IMR-90 (cell line): ENCODE measurements at regions not wholly inside any gene's neighbourhood (a gene's known extent, or its start where the extent isn't known, plus 50 kb on each side); places are given as distances from the start of the nearest gene placed in this dataset.
A peak's percentile ranks its signal among the peaks of the same experiment; 100 is the strongest.

Experiments
- ATAC-seq: fragments of 200-7000 bp; cut with Tn5 transposase; 2 replicates; pipeline ENCODE4 v1.9.1; 2020; ENCODE audit warnings: low read depth, mild to moderate bottlenecking, moderate library complexity
- BruUV-seq: library from RNA; stranded (reverse); fragments of 400-500 nt; replicated peaks from 2 replicates; lab custom pipeline; 2021; lab: Mats Ljungman, UMichigan
- CTCF ChIA-PET: fragments of 300-600 bp; formaldehyde crosslinking; extraction: SDS; loops from one replicate; lab custom pipeline; 2021; ENCODE audit warnings: antibody characterized with exemption; lab: Yijun Ruan, JAX
- POLR2A ChIA-PET: fragments of 300-600 bp; sonication (Branson Sonifier 250); formaldehyde crosslinking; loops from one replicate; lab custom pipeline; 2022; ENCODE audit warnings: antibody characterized with exemption; ENCODE audit not compliant: unreplicated experiment; lab: Charles Lee
- DNase-seq: peaks from one replicate; pipeline ENCODE4 v3.0.0; 2013
- H2AFZ ChIP-seq: replicated peaks from 2 replicates; pipeline ENCODE3; 2013; ENCODE audit warnings: low read length, mild to moderate bottlenecking; ENCODE audit not compliant: poor library complexity
- H2AK5ac ChIP-seq: 2 replicates; pipeline ENCODE4 v1.6.1; 2013; ENCODE audit warnings: low read depth, low read length, inconsistent platforms
- H2AK9ac ChIP-seq: replicated peaks from 2 replicates; pipeline ENCODE3; 2013; ENCODE audit warnings: mild to moderate bottlenecking, low read depth, low read length, moderate library complexity; ENCODE audit not compliant: poor library complexity
- H2BK120ac ChIP-seq: 2 replicates; pipeline ENCODE4 v1.6.1; 2013; ENCODE audit warnings: low read depth, low read length, inconsistent platforms
- H2BK15ac ChIP-seq: 3 replicates; pipeline ENCODE4 v1.6.1; 2013; ENCODE audit warnings: low read depth, low read length, inconsistent platforms
- H2BK20ac ChIP-seq: 2 replicates; pipeline ENCODE4 v1.6.1; 2013; ENCODE audit warnings: low read depth, mild to moderate bottlenecking, inconsistent platforms, low read length, moderate library complexity
- H2BK5ac ChIP-seq: 2 replicates; pipeline ENCODE4 v1.6.1; 2013; ENCODE audit warnings: mild to moderate bottlenecking, low read depth, low read length, inconsistent platforms; ENCODE audit not compliant: poor library complexity, severe bottlenecking
- H3K14ac ChIP-seq: replicated peaks from 2 replicates; pipeline ENCODE4 v1.6.1; 2013; ENCODE audit warnings: low read depth, low read length, inconsistent platforms
- H3K18ac ChIP-seq: 2 replicates; pipeline ENCODE4 v1.6.1; 2013; ENCODE audit warnings: low read depth, low read length, control low read depth
- H3K23ac ChIP-seq: 2 replicates; pipeline ENCODE4 v1.6.1; 2013; ENCODE audit warnings: low read depth, low read length, inconsistent platforms
- H3K27ac ChIP-seq: 2 replicates; pipeline ENCODE4 v1.5.1; 2013; ENCODE audit warnings: mild to moderate bottlenecking, control low read depth, low read length; ENCODE audit not compliant: insufficient read depth
- H3K27me3 ChIP-seq: 2 replicates; pipeline ENCODE4 v1.6.1; 2013; ENCODE audit warnings: low read length; ENCODE audit not compliant: control insufficient read depth, insufficient read depth
- H3K36me3 ChIP-seq: 2 replicates; pipeline ENCODE4 v1.6.1; 2013; ENCODE audit warnings: low read length, mixed read lengths; ENCODE audit not compliant: control insufficient read depth, insufficient read depth
- H3K4ac ChIP-seq: 2 replicates; pipeline ENCODE4 v1.6.1; 2013; ENCODE audit warnings: low read depth, low read length, inconsistent platforms
- H3K4me1 ChIP-seq: 2 replicates; pipeline ENCODE4 v1.6.1; 2013; ENCODE audit warnings: low read length, mixed read lengths; ENCODE audit not compliant: control insufficient read depth, insufficient read depth
- H3K4me2 ChIP-seq: 2 replicates; pipeline ENCODE4 v1.6.1; 2013; ENCODE audit warnings: low read depth, mild to moderate bottlenecking, control low read depth, low read length, moderate library complexity
- H3K4me3 ChIP-seq: 2 replicates; pipeline ENCODE4 v1.5.1; 2013; ENCODE audit warnings: low read depth, mild to moderate bottlenecking, control low read depth, low read length, moderate library complexity; ENCODE audit not compliant: insufficient read depth
- H3K56ac ChIP-seq: 2 replicates; pipeline ENCODE4 v1.6.1; 2013; ENCODE audit warnings: low read length, inconsistent platforms; ENCODE audit not compliant: insufficient read depth; ENCODE audit errors: extremely low read depth
- H3K79me1 ChIP-seq, 2 experiments: 2 replicates each; pipeline ENCODE4 v1.6.1; 2013; ENCODE audit warnings: low read length in 2 of 2, inconsistent platforms in 1 of 2, low read depth in 1 of 2
- H3K9ac ChIP-seq: 2 replicates; pipeline ENCODE4 v1.6.1; 2013; ENCODE audit warnings: low read depth, low read length, control low read depth
- H3K9me1 ChIP-seq: 2 replicates; pipeline ENCODE4 v1.6.1; 2013; ENCODE audit warnings: low read length, inconsistent platforms; ENCODE audit not compliant: insufficient read depth
- H3K9me3 ChIP-seq: 2 replicates; pipeline ENCODE4 v1.6.1; 2013; ENCODE audit warnings: low read length; ENCODE audit not compliant: control insufficient read depth, insufficient read depth
- H4K20me1 ChIP-seq: 2 replicates; pipeline ENCODE4 v1.6.1; 2013; ENCODE audit warnings: low read length, inconsistent platforms; ENCODE audit not compliant: insufficient read depth
- H4K5ac ChIP-seq: 2 replicates; pipeline ENCODE4 v1.6.1; 2013; ENCODE audit warnings: mild to moderate bottlenecking, low read depth, low read length, control low read depth
- H4K8ac ChIP-seq, 2 experiments: 2 replicates each; pipeline ENCODE4 v1.6.1; 2013; ENCODE audit warnings: low read depth in 2 of 2, low read length in 2 of 2, control low read depth in 1 of 2, inconsistent platforms in 1 of 2
- H4K91ac ChIP-seq: 2 replicates; pipeline ENCODE4 v1.6.1; 2013; ENCODE audit warnings: low read depth, low read length, inconsistent platforms; ENCODE audit not compliant: insufficient read depth
- CEBPB ChIP-seq: IDR thresholded peaks from 2 replicates; pipeline ENCODE4 v1.6.1; 2012; ENCODE audit warnings: low read depth, low read length, improper control_type of control experiment
- POLR2A ChIP-seq: IDR thresholded peaks from 2 replicates; pipeline ENCODE4 v1.6.1; 2012; ENCODE audit warnings: mild to moderate bottlenecking, low read depth, low read length
- RAD21 ChIP-seq: IDR thresholded peaks from 2 replicates; pipeline ENCODE4 v1.6.1; 2012; ENCODE audit warnings: low read length, improper control_type of control experiment
- RCOR1 ChIP-seq: IDR thresholded peaks from 2 replicates; pipeline ENCODE4 v1.6.1; 2012; ENCODE audit warnings: mild to moderate bottlenecking, low read length, improper control_type of control experiment; ENCODE audit not compliant: insufficient replicate concordance
- WGBS, 2 experiments: methylation state at CpG; one replicate each; pipeline versions ENCODE4 v1.1.5 to v1.1.7; 2013; ENCODE audit warnings: missing lambda C conversion rate in 2 of 2; ENCODE audit not compliant: insufficient read length in 1 of 2; ENCODE audit errors: extremely low coverage in 2 of 2; 5-methylcytosine and 5-hydroxymethylcytosine counted together
- dilution Hi-C: fragments of 300-500 bp; cut with HindIII; formaldehyde crosslinking; loops from one replicate; pipeline ENCODE4 v1.14.3; 2018; ENCODE audit warnings: low sequenced_read_pairs; ENCODE audit not compliant: unreplicated experiment
- in situ Hi-C: fragments of 300-500 bp; cut with MboI; formaldehyde crosslinking; loops from 3 replicates; pipeline ENCODE4 v1.14.3; 2019; ENCODE audit warnings: low sequenced_read_pairs, inconsistent platforms, mixed read lengths
- intact Hi-C: fragments of 100-400 bp; cut with micrococcal nuclease; formaldehyde crosslinking; loops from 2 replicates; pipeline ENCODE4 v1.10.0; 2022

DNA sequence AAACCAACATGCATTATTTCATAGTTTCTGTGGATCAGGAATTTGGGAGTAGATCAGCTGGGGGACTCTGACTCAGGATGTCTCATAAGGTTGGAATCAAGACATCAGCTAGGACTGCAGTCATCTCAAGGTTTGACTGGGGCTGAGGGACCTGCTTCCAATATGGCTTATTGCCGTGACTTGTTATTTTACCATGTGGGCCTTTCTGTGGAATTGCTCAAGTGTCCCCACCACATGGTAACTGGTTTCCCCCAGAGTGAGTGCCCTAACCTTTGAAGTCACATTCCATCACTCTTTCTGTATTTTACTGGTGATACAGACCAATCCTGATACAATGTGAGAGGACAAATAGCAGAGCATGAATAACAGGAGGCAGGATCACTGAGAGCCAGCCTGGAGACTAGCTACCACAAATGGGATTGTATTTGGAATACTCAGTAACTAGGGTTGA lies 70.2 kb upstream of the ELL2 start:
- Histone ChIP-seq H4K91ac (peak overlapping the region; percentile 72), H2AK9ac (peak overlapping the region; percentile 59), H2AFZ (peak overlapping the region; percentile 90), H3K4me1 (peaks cover 6% of the 10 kb centered on the region), H3K9ac (no peak overlapping the region; the same call in 1 of the 2 replicates), H2BK20ac (peak overlapping the region; percentile 87), H3K27ac (peak overlapping the region; percentile 58), H3K23ac (0 out of 2 replicates have a peak overlapping the region, but pooled peaks have one; percentile 55), H2BK5ac (peak overlapping the region; percentile 96), H2BK15ac (peak overlapping the region; percentile 90; the same call in 2 of the 3 replicates), H3K56ac (peak overlapping the region; percentile 63), H3K4ac (peak overlapping the region; percentile 85), H2BK120ac (peak overlapping the region; percentile 89), H4K8ac (peak overlapping the region; percentile 48 to 77), H3K14ac (peak overlapping the region; percentile 80), H3K9me1 (peaks cover 3% of the 10 kb centered on the region; the same call in 1 of the 2 replicates), H4K20me1 (no peaks in the 10 kb centered on the region), H2AK5ac (peak overlapping the region; percentile 76), H3K4me3 (no peak overlapping the region), H3K18ac (peak overlapping the region; percentile 90; the same call in 1 of the 2 replicates), H3K79me1 (peaks cover 4% of the 10 kb centered on the region in 2 experiments; a peak in 2 of 4 replicates), H3K27me3 (no peaks in the 10 kb centered on the region), H3K36me3 (no peaks in the 10 kb centered on the region), H3K4me2 (peak overlapping the region; percentile 52; the same call in 1 of the 2 replicates), H4K5ac (peak overlapping the region; percentile 56; the same call in 1 of the 2 replicates), H3K9me3 (no peaks in the 10 kb centered on the region; the same call in 1 of the 2 replicates)
- BruUV-seq = no TSS peak
- intact Hi-C loops (no loop called here), dilution Hi-C loops (no loop called here), in situ Hi-C loops (no loop called here)
- DNase-seq = peak; percentile 89
- POLR2A ChIA-PET = no interaction called here
- WGBS, 2 experiments = no CpG with 5 or more reads among the region's 1 CpG
- TF ChIP-seq RAD21 (peak; percentile 14; the same call in 1 of the 2 replicates), POLR2A (no peak), RCOR1 (no peak), CEBPB (peak; percentile 15; the same call in 1 of the 2 replicates)
- peak; percentile 92 for ATAC-seq
- CTCF ChIA-PET = no interaction called here
